ENCODE measurements at regions not wholly inside any gene's neighbourhood (a gene's known extent, or its start where the extent isn't known, plus 50 kb on each side); places are given as distances from the start of the nearest gene placed in this dataset.

DNA sequence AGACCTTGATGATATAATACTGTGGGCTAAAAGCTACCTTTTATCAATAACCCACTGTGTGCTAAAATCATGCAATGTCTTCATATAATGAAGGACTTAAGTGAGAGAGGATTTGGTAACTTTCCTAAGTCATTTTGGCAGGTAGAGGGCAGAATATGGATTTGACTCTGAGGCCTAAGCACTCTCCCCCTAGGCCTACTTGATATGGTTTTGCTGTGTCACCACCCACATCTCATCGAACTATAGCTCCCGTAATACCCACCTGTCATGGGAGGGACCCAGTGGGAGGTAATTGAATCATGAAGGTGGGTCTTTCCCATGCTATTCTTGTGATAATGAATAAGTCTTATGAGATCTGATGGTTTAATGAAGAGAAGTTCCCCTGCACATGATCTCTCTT lies 229.7 kb downstream of the GBA3 start (continued):
- TF ChIP-seq, protein P1, sequence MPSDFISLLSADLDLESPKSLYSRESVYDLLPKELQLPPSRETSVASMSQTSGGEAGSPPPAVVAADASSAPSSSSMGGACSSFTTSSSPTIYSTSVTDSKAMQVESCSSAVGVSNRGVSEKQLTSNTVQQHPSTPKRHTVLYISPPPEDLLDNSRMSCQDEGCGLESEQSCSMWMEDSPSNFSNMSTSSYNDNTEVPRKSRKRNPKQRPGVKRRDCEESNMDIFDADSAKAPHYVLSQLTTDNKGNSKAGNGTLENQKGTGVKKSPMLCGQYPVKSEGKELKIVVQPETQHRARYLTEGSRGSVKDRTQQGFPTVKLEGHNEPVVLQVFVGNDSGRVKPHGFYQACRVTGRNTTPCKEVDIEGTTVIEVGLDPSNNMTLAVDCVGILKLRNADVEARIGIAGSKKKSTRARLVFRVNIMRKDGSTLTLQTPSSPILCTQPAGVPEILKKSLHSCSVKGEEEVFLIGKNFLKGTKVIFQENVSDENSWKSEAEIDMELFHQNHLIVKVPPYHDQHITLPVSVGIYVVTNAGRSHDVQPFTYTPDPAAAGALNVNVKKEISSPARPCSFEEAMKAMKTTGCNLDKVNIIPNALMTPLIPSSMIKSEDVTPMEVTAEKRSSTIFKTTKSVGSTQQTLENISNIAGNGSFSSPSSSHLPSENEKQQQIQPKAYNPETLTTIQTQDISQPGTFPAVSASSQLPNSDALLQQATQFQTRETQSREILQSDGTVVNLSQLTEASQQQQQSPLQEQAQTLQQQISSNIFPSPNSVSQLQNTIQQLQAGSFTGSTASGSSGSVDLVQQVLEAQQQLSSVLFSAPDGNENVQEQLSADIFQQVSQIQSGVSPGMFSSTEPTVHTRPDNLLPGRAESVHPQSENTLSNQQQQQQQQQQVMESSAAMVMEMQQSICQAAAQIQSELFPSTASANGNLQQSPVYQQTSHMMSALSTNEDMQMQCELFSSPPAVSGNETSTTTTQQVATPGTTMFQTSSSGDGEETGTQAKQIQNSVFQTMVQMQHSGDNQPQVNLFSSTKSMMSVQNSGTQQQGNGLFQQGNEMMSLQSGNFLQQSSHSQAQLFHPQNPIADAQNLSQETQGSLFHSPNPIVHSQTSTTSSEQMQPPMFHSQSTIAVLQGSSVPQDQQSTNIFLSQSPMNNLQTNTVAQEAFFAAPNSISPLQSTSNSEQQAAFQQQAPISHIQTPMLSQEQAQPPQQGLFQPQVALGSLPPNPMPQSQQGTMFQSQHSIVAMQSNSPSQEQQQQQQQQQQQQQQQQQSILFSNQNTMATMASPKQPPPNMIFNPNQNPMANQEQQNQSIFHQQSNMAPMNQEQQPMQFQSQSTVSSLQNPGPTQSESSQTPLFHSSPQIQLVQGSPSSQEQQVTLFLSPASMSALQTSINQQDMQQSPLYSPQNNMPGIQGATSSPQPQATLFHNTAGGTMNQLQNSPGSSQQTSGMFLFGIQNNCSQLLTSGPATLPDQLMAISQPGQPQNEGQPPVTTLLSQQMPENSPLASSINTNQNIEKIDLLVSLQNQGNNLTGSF (CRISPR knock-in tag; IDR thresholded peaks at IDR 0.05), result no peak
- TF ChIP-seq, protein P2, sequence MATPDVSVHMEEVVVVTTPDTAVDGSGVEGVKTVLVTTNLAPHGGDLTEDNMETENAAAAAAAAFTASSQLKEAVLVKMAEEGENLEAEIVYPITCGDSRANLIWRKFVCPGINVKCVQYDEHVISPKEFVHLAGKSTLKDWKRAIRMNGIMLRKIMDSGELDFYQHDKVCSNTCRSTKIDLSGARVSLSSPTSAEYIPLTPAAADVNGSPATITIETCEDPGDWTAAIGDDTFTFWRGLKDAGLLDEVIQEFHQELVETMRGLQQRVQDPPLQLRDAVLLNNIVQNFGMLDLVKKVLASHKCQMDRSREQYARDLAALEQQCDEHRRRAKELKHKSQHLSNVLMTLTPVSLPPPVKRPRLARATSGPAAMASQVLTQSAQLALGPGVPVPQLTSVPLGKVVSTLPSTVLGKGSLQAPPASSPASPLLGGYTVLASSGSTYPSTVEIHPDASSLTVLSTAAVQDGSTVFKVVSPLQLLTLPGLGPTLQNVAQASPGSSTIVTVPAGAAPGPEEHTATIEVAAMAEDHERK (CRISPR knock-in tag; IDR thresholded peaks at IDR 0.05; ENCODE audit: low read depth), result no peak
- TF ChIP-seq, protein P3, sequence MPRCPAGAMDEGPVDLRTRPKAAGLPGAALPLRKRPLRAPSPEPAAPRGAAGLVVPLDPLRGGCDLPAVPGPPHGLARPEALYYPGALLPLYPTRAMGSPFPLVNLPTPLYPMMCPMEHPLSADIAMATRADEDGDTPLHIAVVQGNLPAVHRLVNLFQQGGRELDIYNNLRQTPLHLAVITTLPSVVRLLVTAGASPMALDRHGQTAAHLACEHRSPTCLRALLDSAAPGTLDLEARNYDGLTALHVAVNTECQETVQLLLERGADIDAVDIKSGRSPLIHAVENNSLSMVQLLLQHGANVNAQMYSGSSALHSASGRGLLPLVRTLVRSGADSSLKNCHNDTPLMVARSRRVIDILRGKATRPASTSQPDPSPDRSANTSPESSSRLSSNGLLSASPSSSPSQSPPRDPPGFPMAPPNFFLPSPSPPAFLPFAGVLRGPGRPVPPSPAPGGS (CRISPR knock-in tag; IDR thresholded peaks at IDR 0.05), result no peak
- TF ChIP-seq MAFG (CRISPR knock-in tag; IDR thresholded peaks at IDR 0.05) (no peak), ZNF292 (CRISPR knock-in tag; IDR thresholded peaks at IDR 0.05; ENCODE audit: borderline replicate concordance, low read depth) (no peak), ZNF768 (CRISPR knock-in tag; IDR thresholded peaks at IDR 0.05) (no peak), TP53 (CRISPR knock-in tag; conservative IDR thresholded peaks at IDR 0.05) (no peak)

All from HepG2 (cell line).